Bronchial epithelial cell (primary cell): ENCODE measurements at regions not wholly inside any gene's neighbourhood (a gene's known extent, or its start where the extent isn't known, plus 50 kb on each side); places are given as distances from the start of the nearest gene placed in this dataset.

Source experiments
- DNase-seq: peaks from one replicate; pipeline ENCODE4 v3.0.0-alpha.2; 2010; ENCODE audit warnings: low read depth
- FAIRE-seq: peaks from 2 replicates; lab custom pipeline; 2011; peaks lifted over from hg19 to GRCh38; lab: Jason Lieb, UNC
- H3K27me3 ChIP-seq: 2 replicates; pipeline ENCODE4 v1.5.1; 2011; ENCODE audit warnings: low read length; ENCODE audit not compliant: control insufficient read depth, insufficient read depth
- H3K36me3 ChIP-seq: 2 replicates; pipeline ENCODE4 v1.5.1; 2011; ENCODE audit warnings: low read length; ENCODE audit not compliant: control insufficient read depth, insufficient read depth
- H3K4me3 ChIP-seq: 2 replicates; pipeline ENCODE4 v1.5.1; 2011; ENCODE audit warnings: mild to moderate bottlenecking, low read depth, low read length, control low read depth
- TF ChIP-seq, protein P1 (sequence below): IDR thresholded peaks from 2 replicates; pipeline ENCODE4 v1.5.1; 2011; ENCODE audit warnings: mild to moderate bottlenecking, moderate library complexity, low read length, control low read depth, inconsistent platforms; ENCODE audit not compliant: insufficient read depth, severe bottlenecking

DNA sequence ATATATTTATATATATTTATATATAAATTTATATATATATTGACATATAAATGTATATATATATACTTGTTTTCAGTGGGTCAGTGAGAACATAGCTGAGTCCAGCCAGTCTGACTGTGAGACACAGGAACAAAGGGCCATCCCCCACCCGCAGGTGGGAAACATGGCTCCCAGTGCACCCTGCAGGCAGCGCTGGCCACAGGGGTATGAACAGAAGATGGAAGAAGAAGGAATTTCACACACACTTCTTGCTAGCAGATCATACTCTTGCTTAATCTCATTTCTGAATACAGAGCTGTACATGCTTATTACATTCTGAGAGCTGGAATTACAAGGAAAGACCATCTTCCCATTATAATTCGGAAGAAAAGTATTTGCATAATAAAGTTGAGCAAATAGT, 595.4 kb downstream of the IRX1 start:
- Histone ChIP-seq H3K27me3 (no peaks in the 10 kb centered on the region), H3K4me3 (no peak overlapping the region), H3K36me3 (no peaks in the 10 kb centered on the region)
- DNase-seq: no peak
- FAIRE-seq: no peak
- TF ChIP-seq, protein P1, sequence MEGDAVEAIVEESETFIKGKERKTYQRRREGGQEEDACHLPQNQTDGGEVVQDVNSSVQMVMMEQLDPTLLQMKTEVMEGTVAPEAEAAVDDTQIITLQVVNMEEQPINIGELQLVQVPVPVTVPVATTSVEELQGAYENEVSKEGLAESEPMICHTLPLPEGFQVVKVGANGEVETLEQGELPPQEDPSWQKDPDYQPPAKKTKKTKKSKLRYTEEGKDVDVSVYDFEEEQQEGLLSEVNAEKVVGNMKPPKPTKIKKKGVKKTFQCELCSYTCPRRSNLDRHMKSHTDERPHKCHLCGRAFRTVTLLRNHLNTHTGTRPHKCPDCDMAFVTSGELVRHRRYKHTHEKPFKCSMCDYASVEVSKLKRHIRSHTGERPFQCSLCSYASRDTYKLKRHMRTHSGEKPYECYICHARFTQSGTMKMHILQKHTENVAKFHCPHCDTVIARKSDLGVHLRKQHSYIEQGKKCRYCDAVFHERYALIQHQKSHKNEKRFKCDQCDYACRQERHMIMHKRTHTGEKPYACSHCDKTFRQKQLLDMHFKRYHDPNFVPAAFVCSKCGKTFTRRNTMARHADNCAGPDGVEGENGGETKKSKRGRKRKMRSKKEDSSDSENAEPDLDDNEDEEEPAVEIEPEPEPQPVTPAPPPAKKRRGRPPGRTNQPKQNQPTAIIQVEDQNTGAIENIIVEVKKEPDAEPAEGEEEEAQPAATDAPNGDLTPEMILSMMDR: no peak

GRCh38 chr5:4191703-4192102, 596.1 kb downstream of the IRX1 start:
- Histone ChIP-seq H3K36me3 (no peaks in the 10 kb centered on the region), H3K4me3 (no peak overlapping the region), H3K27me3 (no peaks in the 10 kb centered on the region)
- FAIRE-seq: no peak
- DNase-seq: no peak
- TF ChIP-seq, protein P1: no peak

- TF ChIP-seq, protein P1: no peak
- no peak for FAIRE-seq
- Histone ChIP-seq H3K27me3 (no peaks in the 10 kb centered on the region), H3K4me3 (no peak overlapping the region), H3K36me3 (no peaks in the 10 kb centered on the region)
- no peak for DNase-seq
Measured at GRCh38 chr5:4192111-4192510, 596.5 kb downstream of the IRX1 start.

GRCh38 chr5:4196744-4197143, 601.1 kb downstream of the IRX1 start:
- Histone ChIP-seq H3K27me3 (no peaks in the 10 kb centered on the region), H3K36me3 (no peaks in the 10 kb centered on the region), H3K4me3 (no peak overlapping the region)
- no peak for FAIRE-seq
- TF ChIP-seq, protein P1: no peak
- no peak for DNase-seq

DNA sequence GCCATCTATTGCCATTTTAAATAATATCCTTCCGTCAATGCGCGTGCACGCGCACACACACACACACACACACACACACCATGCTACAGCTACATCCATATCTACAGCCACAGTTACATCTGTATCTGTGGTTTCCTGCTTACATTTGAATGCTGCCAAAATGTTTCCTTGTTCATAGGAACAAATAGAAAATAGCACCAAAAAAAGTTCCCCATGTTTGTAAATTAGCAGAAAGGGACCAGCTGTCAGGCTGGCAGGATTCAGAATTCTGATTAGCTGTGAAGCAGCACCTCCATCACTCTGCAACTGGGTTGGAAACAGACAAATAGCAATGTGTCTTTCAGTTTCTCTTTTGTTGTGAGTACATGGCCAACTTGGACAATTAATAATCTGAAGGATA, 601.5 kb downstream of the IRX1 start:
- no peak overlapping the region for H3K4me3 ChIP-seq
- FAIRE-seq (no peak), DNase-seq (no peak)
- H3K36me3 ChIP-seq: no peaks in the 10 kb centered on the region
- no peaks in the 10 kb centered on the region for H3K27me3 ChIP-seq
- TF ChIP-seq, protein P1: no peak

DNA sequence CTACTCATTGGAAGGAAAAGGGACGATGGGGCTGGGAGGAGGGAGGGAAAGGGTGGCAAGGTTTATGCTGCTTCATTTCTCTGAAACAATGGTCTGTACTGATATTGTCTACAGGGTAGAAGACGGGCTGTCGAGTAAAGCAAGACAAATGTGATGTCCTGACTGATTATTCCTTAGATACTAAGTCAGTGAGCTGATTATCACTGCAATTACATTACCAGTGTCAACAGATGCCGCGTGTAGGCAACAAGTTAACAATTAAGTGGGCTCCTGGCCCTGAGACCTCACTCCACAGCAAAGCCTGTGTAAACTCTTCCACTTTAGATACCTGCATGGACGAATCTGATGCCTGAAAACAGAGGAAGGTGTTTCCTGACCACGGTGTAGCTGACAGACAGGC, 602.8 kb downstream of the IRX1 start:
- no peak for DNase-seq
- H3K36me3 ChIP-seq: no peaks in the 10 kb centered on the region
- no peak overlapping the region for H3K4me3 ChIP-seq
- H3K27me3 ChIP-seq: no peaks in the 10 kb centered on the region
- TF ChIP-seq, protein P1: no peak
- no peak for FAIRE-seq
